SU-DHL-6 (cell line): ENCODE measurements at regions not wholly inside any gene's neighbourhood (a gene's known extent, or its start where the extent isn't known, plus 50 kb on each side); places are given as distances from the start of the nearest gene placed in this dataset.

Experiments
- H2AFZ ChIP-seq: fragments of 200-600 bp; sonication (generic); 2 replicates; pipeline ENCODE4 v1.6.1; 2014; ENCODE audit warnings: low read depth, mild to moderate bottlenecking, moderate library complexity, mixed read lengths, antibody characterized with exemption, low read length; ENCODE audit not compliant: severe bottlenecking
- H3F3A ChIP-seq: fragments of 200-600 bp; shearing (Covaris generic); 2 replicates; pipeline ENCODE4 v1.6.0; 2016; ENCODE audit warnings: antibody characterized with exemption, mild to moderate bottlenecking; ENCODE audit not compliant: insufficient read depth
- H3K27ac ChIP-seq: fragments of 200-600 bp; sonication (generic); 2 replicates; pipeline ENCODE4 v1.5.1; 2016; ENCODE audit warnings: low read depth, mild to moderate bottlenecking, low read length, moderate library complexity, mixed read lengths
- H3K27me3 ChIP-seq: fragments of 200-600 bp; sonication (generic), shearing (Covaris generic); 2 replicates; pipeline ENCODE4 v1.6.0; 2014; ENCODE audit warnings: mild to moderate bottlenecking, low read length
- H3K36me3 ChIP-seq: fragments of 200-600 bp; sonication (generic); 2 replicates; pipeline ENCODE4 v1.6.1; 2014; ENCODE audit warnings: mild to moderate bottlenecking, low read length, mixed read lengths
- H3K4me2 ChIP-seq: fragments of 300-600, 200-600 bp; shearing (Covaris generic), sonication (generic); 2 replicates; pipeline ENCODE4 v1.6.0; 2014; ENCODE audit warnings: low read length, low read depth, mild to moderate bottlenecking; ENCODE audit not compliant: poor library complexity, severe bottlenecking
- H3K4me3 ChIP-seq: fragments of 200-600 bp; sonication (generic); 2 replicates; pipeline ENCODE4 v1.5.1; 2014; ENCODE audit warnings: antibody characterized with exemption, low read length, mild to moderate bottlenecking, mixed read lengths; ENCODE audit not compliant: insufficient read depth, poor library complexity, severe bottlenecking
- H3K79me2 ChIP-seq: fragments of 200-600 bp; sonication (generic); 2 replicates; pipeline ENCODE4 v1.6.1; 2014; ENCODE audit warnings: mild to moderate bottlenecking, low read length, moderate library complexity; ENCODE audit not compliant: insufficient read depth
- H3K9ac ChIP-seq: fragments of 200-600 bp; sonication (generic); 2 replicates; pipeline ENCODE4 v1.7.0; 2014; ENCODE audit warnings: mild to moderate bottlenecking, low read length
- H3K9me2 ChIP-seq: fragments of 200-600 bp; sonication (generic); replicated peaks from 2 replicates; pipeline ENCODE4 v1.6.1; 2014; ENCODE audit warnings: low read length; ENCODE audit not compliant: insufficient read depth
- H3K9me3 ChIP-seq: fragments of 200-600 bp; sonication (generic); 2 replicates; pipeline ENCODE4 v1.6.1; 2014; ENCODE audit warnings: low read length, mixed read lengths; ENCODE audit not compliant: insufficient read depth
- H4K20me1 ChIP-seq: fragments of 200-600 bp; sonication (generic); 2 replicates; pipeline ENCODE4 v1.6.1; 2014; ENCODE audit warnings: low read depth, mild to moderate bottlenecking, antibody characterized with exemption, low read length, moderate library complexity, mixed read lengths
- CTCF ChIP-seq: fragments of 200-600 bp; sonication (generic); IDR thresholded peaks from one replicate; pipeline ENCODE4 v1.5.1; 2017; ENCODE audit warnings: antibody characterized with exemption, mild to moderate bottlenecking, low read length, moderate library complexity; ENCODE audit not compliant: insufficient read depth, poor library complexity, severe bottlenecking
- EZH2phosphoT487 ChIP-seq: fragments of 200-600 bp; sonication (generic), shearing (Covaris generic); conservative IDR thresholded peaks from 2 replicates; pipeline ENCODE4 v1.6.1; 2018; ENCODE audit warnings: mild to moderate bottlenecking, antibody characterized with exemption, low read length, moderate library complexity, mixed read lengths

GRCh38 chr14:58875613-58876012 is 237.9 kb downstream of the DACT1 start:
- Histone ChIP-seq H3K9me2 (no peaks in the 10 kb centered on the region), H3K9me3 (no peaks in the 10 kb centered on the region), H3K4me3 (no peak overlapping the region), H3K79me2 (no peaks in the 10 kb centered on the region), H3F3A (no peaks in the 10 kb centered on the region), H3K27ac (no peak overlapping the region), H3K4me2 (no peak overlapping the region), H3K36me3 (no peaks in the 10 kb centered on the region), H3K27me3 (no peaks in the 10 kb centered on the region), H2AFZ (no peak overlapping the region), H4K20me1 (no peaks in the 10 kb centered on the region), H3K9ac (no peak overlapping the region)
- TF ChIP-seq CTCF: no peak
- TF ChIP-seq EZH2phosphoT487: no peak

DNA sequence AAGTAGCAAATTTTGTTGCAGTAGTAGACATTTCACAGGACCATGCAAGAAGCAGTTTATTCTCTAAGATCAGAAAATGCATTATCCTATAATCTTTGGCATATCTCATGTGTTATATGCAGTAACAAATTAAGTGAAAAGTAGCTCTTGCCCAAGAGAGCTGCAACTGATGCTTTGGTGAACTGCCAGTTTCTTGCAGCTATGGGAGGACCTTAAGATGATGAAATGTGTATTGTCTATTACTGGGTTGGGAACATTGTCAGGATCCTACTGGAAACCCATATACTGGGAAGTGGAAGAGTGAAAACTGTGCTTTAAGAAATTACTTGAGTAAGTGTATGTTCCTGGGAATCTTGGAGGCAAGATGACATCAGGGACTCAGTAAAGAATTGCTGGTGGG is 238.8 kb downstream of the DACT1 start:
- Histone ChIP-seq H3K36me3 (no peaks in the 10 kb centered on the region), H3F3A (no peaks in the 10 kb centered on the region), H3K27ac (no peak overlapping the region), H3K9me2 (no peaks in the 10 kb centered on the region), H3K27me3 (no peaks in the 10 kb centered on the region), H3K4me3 (no peak overlapping the region), H3K9ac (no peak overlapping the region), H3K9me3 (no peaks in the 10 kb centered on the region), H3K79me2 (no peaks in the 10 kb centered on the region), H3K4me2 (no peak overlapping the region), H4K20me1 (no peaks in the 10 kb centered on the region), H2AFZ (no peak overlapping the region)
- TF ChIP-seq EZH2phosphoT487 (no peak), CTCF (no peak)

GRCh38 chr14:58878439-58879139 is 240.8 kb downstream of the DACT1 start:
- no peak overlapping the region for H3K4me2 ChIP-seq
- no peaks in the 10 kb centered on the region for H3F3A ChIP-seq
- H3K36me3 ChIP-seq: no peaks in the 10 kb centered on the region
- H3K27me3 ChIP-seq: no peaks in the 10 kb centered on the region
- no peaks in the 10 kb centered on the region for H3K9me3 ChIP-seq
- no peak overlapping the region for H3K9ac ChIP-seq
- H3K9me2 ChIP-seq: no peaks in the 10 kb centered on the region
- H2AFZ ChIP-seq: no peak overlapping the region
- no peaks in the 10 kb centered on the region for H3K79me2 ChIP-seq
- TF ChIP-seq CTCF: no peak
- no peak for TF ChIP-seq EZH2phosphoT487
- no peak overlapping the region for H3K4me3 ChIP-seq
- H3K27ac ChIP-seq: no peak overlapping the region
- H4K20me1 ChIP-seq: no peaks in the 10 kb centered on the region

- Histone ChIP-seq H3K79me2 (no peaks in the 10 kb centered on the region), H3K9me3 (no peaks in the 10 kb centered on the region), H3K9ac (no peak overlapping the region), H3K4me3 (no peak overlapping the region), H4K20me1 (no peaks in the 10 kb centered on the region), H2AFZ (no peak overlapping the region), H3K27ac (no peak overlapping the region), H3K27me3 (no peaks in the 10 kb centered on the region), H3F3A (no peaks in the 10 kb centered on the region), H3K36me3 (no peaks in the 10 kb centered on the region), H3K4me2 (no peak overlapping the region), H3K9me2 (no peaks in the 10 kb centered on the region)
- TF ChIP-seq CTCF: no peak
These were observed 243.7 kb downstream of the DACT1 start for GRCh38 chr14:58881433-58881832.
